ENCODE measurements at regions not wholly inside any gene's neighbourhood (a gene's known extent, or its start where the extent isn't known, plus 50 kb on each side); places are given as distances from the start of the nearest gene placed in this dataset.

DNA sequence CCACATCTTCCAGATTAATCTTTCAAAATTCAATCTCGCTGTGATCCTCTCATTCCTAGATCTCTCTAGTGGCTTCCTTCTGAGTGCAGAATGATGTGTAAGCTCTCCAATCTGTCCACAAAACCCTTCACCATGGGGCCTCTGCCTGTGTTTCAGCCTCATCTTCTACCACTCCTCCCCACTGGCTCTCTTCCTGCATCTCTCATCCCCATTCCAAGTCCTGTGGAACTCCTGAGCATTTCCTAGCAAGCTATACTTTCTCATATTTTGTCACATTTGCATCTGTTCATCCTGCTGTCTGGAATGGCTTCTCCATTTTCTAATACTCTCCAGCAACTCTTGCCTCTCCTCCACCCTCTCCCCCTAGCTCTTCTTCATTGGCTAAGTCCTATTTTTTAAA lies 242.0 kb upstream of the DAAM1 start:
- no peaks in the 10 kb centered on the region for H3K27me3 ChIP-seq (ENCODE audit: insufficient read depth, low read length)
- ChIA-PET RAD21 (ENCODE audit: low non-redundant PET in 1 of 2, low total read pairs in 2 of 2, uncharacterized antibody in 2 of 2, unreplicated experiment in 2 of 2) (no interaction called here), POLR2A (no interaction called here), CTCF (no interaction called here)
- BruUV-seq (replicated peaks): no TSS peak
- DNase-seq (ENCODE audit: low read depth, low spot score) (no peak), ATAC-seq (no peak)
- no peak overlapping the region for H2AFZ ChIP-seq (ENCODE audit: low read depth, low read length, poor library complexity, severe bottlenecking)
- no peak overlapping the region for H3K27ac ChIP-seq (ENCODE audit: low read depth, low read length)
- intact Hi-C loops (cut with micrococcal nuclease): no loop called here
- no peak overlapping the region for H3K4me3 ChIP-seq (replicated peaks in 1 of 2; ENCODE audit: low read depth in 1 of 2, low read length in 2 of 2)
- H3K36me3 ChIP-seq (ENCODE audit: control insufficient read depth in 1 of 2, insufficient read depth in 2 of 2, low read length in 2 of 2): no peaks in the 10 kb centered on the region
- H4K20me1 ChIP-seq (ENCODE audit: insufficient read depth): no peaks in the 10 kb centered on the region
- no peaks in the 10 kb centered on the region for H3K9me2 ChIP-seq (ENCODE audit: insufficient read depth)
- H3K9me3 ChIP-seq (ENCODE audit: control insufficient read depth in 1 of 2, insufficient read depth in 1 of 2, low read depth in 1 of 2, low read length in 2 of 2): no peaks in the 10 kb centered on the region
- no peak overlapping the region for H3K4me2 ChIP-seq (ENCODE audit: low read length)
- TF ChIP-seq TCF7L2 (IDR thresholded peaks at IDR 0.05; ENCODE audit: borderline replicate concordance, extremely low read depth, insufficient read depth, insufficient read length): no peak
- TF ChIP-seq, protein P1, sequence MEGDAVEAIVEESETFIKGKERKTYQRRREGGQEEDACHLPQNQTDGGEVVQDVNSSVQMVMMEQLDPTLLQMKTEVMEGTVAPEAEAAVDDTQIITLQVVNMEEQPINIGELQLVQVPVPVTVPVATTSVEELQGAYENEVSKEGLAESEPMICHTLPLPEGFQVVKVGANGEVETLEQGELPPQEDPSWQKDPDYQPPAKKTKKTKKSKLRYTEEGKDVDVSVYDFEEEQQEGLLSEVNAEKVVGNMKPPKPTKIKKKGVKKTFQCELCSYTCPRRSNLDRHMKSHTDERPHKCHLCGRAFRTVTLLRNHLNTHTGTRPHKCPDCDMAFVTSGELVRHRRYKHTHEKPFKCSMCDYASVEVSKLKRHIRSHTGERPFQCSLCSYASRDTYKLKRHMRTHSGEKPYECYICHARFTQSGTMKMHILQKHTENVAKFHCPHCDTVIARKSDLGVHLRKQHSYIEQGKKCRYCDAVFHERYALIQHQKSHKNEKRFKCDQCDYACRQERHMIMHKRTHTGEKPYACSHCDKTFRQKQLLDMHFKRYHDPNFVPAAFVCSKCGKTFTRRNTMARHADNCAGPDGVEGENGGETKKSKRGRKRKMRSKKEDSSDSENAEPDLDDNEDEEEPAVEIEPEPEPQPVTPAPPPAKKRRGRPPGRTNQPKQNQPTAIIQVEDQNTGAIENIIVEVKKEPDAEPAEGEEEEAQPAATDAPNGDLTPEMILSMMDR (IDR thresholded peaks at IDR 0.05 in 2 of 3, conservative IDR thresholded peaks at IDR 0.05 in 1 of 3; ENCODE audit: borderline replicate concordance in 1 of 3, insufficient read depth in 1 of 3, low read depth in 2 of 3, low read length in 2 of 3): no peak
- TF ChIP-seq POLR2AphosphoS5 (IDR thresholded peaks at IDR 0.05; ENCODE audit: low read depth, low read length): no peak
- TF ChIP-seq, protein P2, sequence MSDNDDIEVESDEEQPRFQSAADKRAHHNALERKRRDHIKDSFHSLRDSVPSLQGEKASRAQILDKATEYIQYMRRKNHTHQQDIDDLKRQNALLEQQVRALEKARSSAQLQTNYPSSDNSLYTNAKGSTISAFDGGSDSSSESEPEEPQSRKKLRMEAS (IDR thresholded peaks at IDR 0.05): no peak
- no peak for TF ChIP-seq EZH2 (IDR thresholded peaks at IDR 0.05)
- no peak for TF ChIP-seq FOSL1 (IDR thresholded peaks at IDR 0.05; ENCODE audit: low read depth)
- TF ChIP-seq, protein P3, sequence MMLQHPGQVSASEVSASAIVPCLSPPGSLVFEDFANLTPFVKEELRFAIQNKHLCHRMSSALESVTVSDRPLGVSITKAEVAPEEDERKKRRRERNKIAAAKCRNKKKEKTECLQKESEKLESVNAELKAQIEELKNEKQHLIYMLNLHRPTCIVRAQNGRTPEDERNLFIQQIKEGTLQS (IDR thresholded peaks at IDR 0.05): no peak
- TF ChIP-seq, protein P4, sequence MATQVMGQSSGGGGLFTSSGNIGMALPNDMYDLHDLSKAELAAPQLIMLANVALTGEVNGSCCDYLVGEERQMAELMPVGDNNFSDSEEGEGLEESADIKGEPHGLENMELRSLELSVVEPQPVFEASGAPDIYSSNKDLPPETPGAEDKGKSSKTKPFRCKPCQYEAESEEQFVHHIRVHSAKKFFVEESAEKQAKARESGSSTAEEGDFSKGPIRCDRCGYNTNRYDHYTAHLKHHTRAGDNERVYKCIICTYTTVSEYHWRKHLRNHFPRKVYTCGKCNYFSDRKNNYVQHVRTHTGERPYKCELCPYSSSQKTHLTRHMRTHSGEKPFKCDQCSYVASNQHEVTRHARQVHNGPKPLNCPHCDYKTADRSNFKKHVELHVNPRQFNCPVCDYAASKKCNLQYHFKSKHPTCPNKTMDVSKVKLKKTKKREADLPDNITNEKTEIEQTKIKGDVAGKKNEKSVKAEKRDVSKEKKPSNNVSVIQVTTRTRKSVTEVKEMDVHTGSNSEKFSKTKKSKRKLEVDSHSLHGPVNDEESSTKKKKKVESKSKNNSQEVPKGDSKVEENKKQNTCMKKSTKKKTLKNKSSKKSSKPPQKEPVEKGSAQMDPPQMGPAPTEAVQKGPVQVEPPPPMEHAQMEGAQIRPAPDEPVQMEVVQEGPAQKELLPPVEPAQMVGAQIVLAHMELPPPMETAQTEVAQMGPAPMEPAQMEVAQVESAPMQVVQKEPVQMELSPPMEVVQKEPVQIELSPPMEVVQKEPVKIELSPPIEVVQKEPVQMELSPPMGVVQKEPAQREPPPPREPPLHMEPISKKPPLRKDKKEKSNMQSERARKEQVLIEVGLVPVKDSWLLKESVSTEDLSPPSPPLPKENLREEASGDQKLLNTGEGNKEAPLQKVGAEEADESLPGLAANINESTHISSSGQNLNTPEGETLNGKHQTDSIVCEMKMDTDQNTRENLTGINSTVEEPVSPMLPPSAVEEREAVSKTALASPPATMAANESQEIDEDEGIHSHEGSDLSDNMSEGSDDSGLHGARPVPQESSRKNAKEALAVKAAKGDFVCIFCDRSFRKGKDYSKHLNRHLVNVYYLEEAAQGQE (IDR thresholded peaks at IDR 0.05; ENCODE audit: low read depth): no peak
- no peak for TF ChIP-seq SIN3A (IDR thresholded peaks at IDR 0.05; ENCODE audit: low read depth)
- no peak for TF ChIP-seq ZNF274 (IDR thresholded peaks at IDR 0.05; ENCODE audit: low read depth, low read length)
- no peaks in the 10 kb centered on the region for H3K4me1 ChIP-seq (ENCODE audit: control insufficient read depth in 1 of 2, insufficient read depth in 2 of 2, low read length in 2 of 2)
- no peaks in the 10 kb centered on the region for H3K79me2 ChIP-seq (ENCODE audit: insufficient read depth, low read length)
- no peak overlapping the region for H3K9ac ChIP-seq (ENCODE audit: low read length)
